Stimulated activated naive B cell treated with anti-CD40 and anti-IgM and Interleukin-4, amounts not matched to agents 10 μg/mL and 1 μg/mL and 100 μg/mL, for 72 hours (primary cell): ENCODE measurements at regions not wholly inside any gene's neighbourhood (a gene's known extent, or its start where the extent isn't known, plus 50 kb on each side); places are given as distances from the start of the nearest gene placed in this dataset.
"Not testable (repeated sequence)": the region's sequence is repeated elsewhere in the genome, so short reads cannot be mapped to it uniquely, and the experiment has no call there.

Experiments used
- ATAC-seq, 2 donors: fragments of 150-1000 bp; cut with Tn5 transposase; replicated peaks; 2 replicates each; pipeline ENCODE4 v1.10.0; 2021; ENCODE audit warnings: moderate library complexity in 1 of 2
- DNase-seq: peaks from one replicate; pipeline ENCODE4 v3.0.0; 2021
- H3K27ac Mint-ChIP-seq: one replicate; pipeline ENCODE4 v1.8.0; 2022; ENCODE audit warnings: mild to moderate bottlenecking, mixed read lengths
- H3K27me3 Mint-ChIP-seq, 2 donors: one replicate each; pipeline ENCODE4 v1.8.0; 2022; ENCODE audit warnings: mixed read lengths in 2 of 2
- H3K36me3 Mint-ChIP-seq, 2 donors: one replicate each; pipeline ENCODE4 v1.8.0; 2022; ENCODE audit warnings: mixed read lengths in 2 of 2, mild to moderate bottlenecking in 1 of 2
- H3K4me1 Mint-ChIP-seq, 2 donors: one replicate each; pipeline ENCODE4 v1.8.0; 2022; ENCODE audit warnings: mixed read lengths in 2 of 2, mild to moderate bottlenecking in 1 of 2
- H3K4me3 Mint-ChIP-seq, 2 donors: one replicate each; pipeline ENCODE4 v1.8.0; 2022; ENCODE audit warnings: mild to moderate bottlenecking in 2 of 2, mixed read lengths in 2 of 2, moderate library complexity in 1 of 2
- H3K9me3 Mint-ChIP-seq, 2 donors: one replicate each; pipeline ENCODE4 v1.8.0; 2022; ENCODE audit warnings: mixed read lengths in 2 of 2, mild to moderate bottlenecking in 1 of 2

GRCh38 chr1:90325168-90325567 lies 330.3 kb downstream of the ZNF326 start:
- H3K9me3 Mint-ChIP-seq = peaks cover 0 to 1% of the 10 kb centered on the region in 2 donors
- peaks cover 0 to 6% of the 10 kb centered on the region in 2 donors for H3K27me3 Mint-ChIP-seq
- ATAC-seq (no peak), DNase-seq (no peak)
- H3K4me1 Mint-ChIP-seq = no peaks in the 10 kb centered on the region
- no peaks in the 10 kb centered on the region for H3K36me3 Mint-ChIP-seq
- no peak overlapping the region for H3K27ac Mint-ChIP-seq
- no peak overlapping the region for H3K4me3 Mint-ChIP-seq

GRCh38 chr1:90322186-90322585 lies 327.3 kb downstream of the ZNF326 start:
- peaks cover 0 to 1% of the 10 kb centered on the region in 2 donors for H3K9me3 Mint-ChIP-seq
- no peak for ATAC-seq
- DNase-seq = no peak
- H3K36me3 Mint-ChIP-seq = no peaks in the 10 kb centered on the region
- no peak overlapping the region for H3K27ac Mint-ChIP-seq
- no peaks in the 10 kb centered on the region for H3K27me3 Mint-ChIP-seq
- H3K4me1 Mint-ChIP-seq = no peaks in the 10 kb centered on the region
- H3K4me3 Mint-ChIP-seq = no peak overlapping the region

- no peaks in the 10 kb centered on the region for H3K36me3 Mint-ChIP-seq
- ATAC-seq = no peak
Observed at GRCh38 chr1:90319918-90320317, 325.0 kb downstream of the ZNF326 start.

GRCh38 chr1:90318431-90318830 lies 323.5 kb downstream of the ZNF326 start:
- no peaks in the 10 kb centered on the region for H3K4me1 Mint-ChIP-seq
- no peaks in the 10 kb centered on the region for H3K36me3 Mint-ChIP-seq
- no peak overlapping the region for H3K4me3 Mint-ChIP-seq
- ATAC-seq (no peak), DNase-seq (no peak)
- no peak overlapping the region for H3K27ac Mint-ChIP-seq
- H3K9me3 Mint-ChIP-seq = peaks cover 0 to 1% of the 10 kb centered on the region in 2 donors
- no peaks in the 10 kb centered on the region for H3K27me3 Mint-ChIP-seq

More at GRCh38 chr1:90319918-90320317, 325.0 kb downstream of the ZNF326 start:
- Mint-ChIP-seq H3K27me3 (no peaks in the 10 kb centered on the region), H3K9me3 (peaks cover 0 to 1% of the 10 kb centered on the region in 2 donors), H3K4me1 (no peaks in the 10 kb centered on the region), H3K27ac (no peak overlapping the region), H3K4me3 (no peak overlapping the region)
- DNase-seq = no peak

- no peak for ATAC-seq
- Mint-ChIP-seq H3K9me3 (no peaks in the 10 kb centered on the region), H3K4me3 (no peak overlapping the region)
Observed at GRCh38 chr1:90317628-90318027, 322.7 kb downstream of the ZNF326 start.

GRCh38 chr1:90314533-90314932 lies 319.6 kb downstream of the ZNF326 start:
- Mint-ChIP-seq H3K9me3 (no peaks in the 10 kb centered on the region), H3K36me3 (no peaks in the 10 kb centered on the region), H3K4me1 (no peaks in the 10 kb centered on the region), H3K4me3 (no peak overlapping the region), H3K27ac (no peak overlapping the region), H3K27me3 (no peaks in the 10 kb centered on the region)
- DNase-seq (no peak), ATAC-seq (no peak)

More at GRCh38 chr1:90317628-90318027, 322.7 kb downstream of the ZNF326 start:
- Mint-ChIP-seq H3K27me3 (no peaks in the 10 kb centered on the region), H3K27ac (no peak overlapping the region), H3K4me1 (no peaks in the 10 kb centered on the region), H3K36me3 (no peaks in the 10 kb centered on the region)
- DNase-seq = no peak

GRCh38 chr1:90313778-90314177 lies 318.9 kb downstream of the ZNF326 start:
- no peak for ATAC-seq
- Mint-ChIP-seq H3K27me3 (no peaks in the 10 kb centered on the region), H3K36me3 (no peaks in the 10 kb centered on the region), H3K9me3 (no peaks in the 10 kb centered on the region), H3K4me1 (no peaks in the 10 kb centered on the region), H3K27ac (no peak overlapping the region), H3K4me3 (no peak overlapping the region)
- no peak for DNase-seq

- ATAC-seq = no peak
- H3K27ac Mint-ChIP-seq = no peak overlapping the region
- no peaks in the 10 kb centered on the region for H3K4me1 Mint-ChIP-seq
- H3K4me3 Mint-ChIP-seq = no peak overlapping the region
- peaks cover 4 to 6% of the 10 kb centered on the region in 2 donors for H3K9me3 Mint-ChIP-seq
- no peak for DNase-seq
- no peaks in the 10 kb centered on the region for H3K27me3 Mint-ChIP-seq
- no peaks in the 10 kb centered on the region for H3K36me3 Mint-ChIP-seq
Observed at GRCh38 chr1:90309806-90310205, 314.9 kb downstream of the ZNF326 start.

GRCh38 chr1:90308421-90308820 lies 313.5 kb downstream of the ZNF326 start:
- peaks cover 6% of the 10 kb centered on the region in 2 donors for H3K9me3 Mint-ChIP-seq
- ATAC-seq = no peak
- H3K36me3 Mint-ChIP-seq = no peaks in the 10 kb centered on the region
- H3K4me1 Mint-ChIP-seq = no peaks in the 10 kb centered on the region
- no peak overlapping the region for H3K4me3 Mint-ChIP-seq
- no peak for DNase-seq
- H3K27me3 Mint-ChIP-seq = no peaks in the 10 kb centered on the region
- no peak overlapping the region for H3K27ac Mint-ChIP-seq

- H3K4me1 Mint-ChIP-seq = no peaks in the 10 kb centered on the region
- no peak for ATAC-seq
Observed at GRCh38 chr1:90305577-90305976, 310.7 kb downstream of the ZNF326 start.

GRCh38 chr1:90296327-90296726 lies 301.4 kb downstream of the ZNF326 start:
- DNase-seq (no peak), ATAC-seq (no peak)
- H3K9me3 Mint-ChIP-seq = peaks cover 0 to 2% of the 10 kb centered on the region in 2 donors
- no peak overlapping the region for H3K4me3 Mint-ChIP-seq
- no peaks in the 10 kb centered on the region for H3K4me1 Mint-ChIP-seq
- no peaks in the 10 kb centered on the region for H3K36me3 Mint-ChIP-seq
- H3K27ac Mint-ChIP-seq = no peak overlapping the region
- no peaks in the 10 kb centered on the region for H3K27me3 Mint-ChIP-seq

More at GRCh38 chr1:90305577-90305976, 310.7 kb downstream of the ZNF326 start:
- DNase-seq = no peak
- no peak overlapping the region for H3K27ac Mint-ChIP-seq
- H3K27me3 Mint-ChIP-seq = no peaks in the 10 kb centered on the region
- H3K36me3 Mint-ChIP-seq = no peaks in the 10 kb centered on the region
- no peak overlapping the region for H3K4me3 Mint-ChIP-seq
- peaks cover 6% of the 10 kb centered on the region in 2 donors for H3K9me3 Mint-ChIP-seq

GRCh38 chr1:90295534-90295933 lies 300.6 kb downstream of the ZNF326 start:
- Mint-ChIP-seq H3K36me3 (no peaks in the 10 kb centered on the region), H3K27ac (no peak overlapping the region), H3K27me3 (no peaks in the 10 kb centered on the region), H3K9me3 (peaks cover 0 to 2% of the 10 kb centered on the region in 2 donors), H3K4me1 (no peaks in the 10 kb centered on the region), H3K4me3 (no peak overlapping the region)
- ATAC-seq (no peak), DNase-seq (no peak)

GRCh38 chr1:90291431-90292216 lies 296.7 kb downstream of the ZNF326 start:
- no peak overlapping the region for H3K4me3 Mint-ChIP-seq
- H3K27me3 Mint-ChIP-seq = no peaks in the 10 kb centered on the region
- H3K27ac Mint-ChIP-seq = no peak overlapping the region
- ATAC-seq = no peak
- H3K36me3 Mint-ChIP-seq = no peaks in the 10 kb centered on the region
- no peaks in the 10 kb centered on the region for H3K4me1 Mint-ChIP-seq
- DNase-seq = no peak
- H3K9me3 Mint-ChIP-seq = no peaks in the 10 kb centered on the region

- no peak for ATAC-seq
- H3K4me3 Mint-ChIP-seq = no peak overlapping the region
- H3K27ac Mint-ChIP-seq = no peak overlapping the region
- no peaks in the 10 kb centered on the region for H3K4me1 Mint-ChIP-seq
- H3K27me3 Mint-ChIP-seq = no peaks in the 10 kb centered on the region
- no peaks in the 10 kb centered on the region for H3K36me3 Mint-ChIP-seq
- peaks cover 0 to 2% of the 10 kb centered on the region in 2 donors for H3K9me3 Mint-ChIP-seq
- no peak for DNase-seq
Observed at GRCh38 chr1:90282811-90283210, 287.9 kb downstream of the ZNF326 start.

- not testable (repeated sequence) for H3K4me1 Mint-ChIP-seq, H3K27ac Mint-ChIP-seq, H3K9me3 Mint-ChIP-seq, H3K4me3 Mint-ChIP-seq, DNase-seq, H3K36me3 Mint-ChIP-seq, ATAC-seq, H3K27me3 Mint-ChIP-seq
Observed at GRCh38 chr1:90281886-90282285, 287.0 kb downstream of the ZNF326 start.
